Neural crest cell (in vitro differentiated cells): ENCODE measurements at regions not wholly inside any gene's neighbourhood (a gene's known extent, or its start where the extent isn't known, plus 50 kb on each side); places are given as distances from the start of the nearest gene placed in this dataset.

Source experiments
- DNase-seq: peaks from one replicate; pipeline ENCODE4 v3.0.0; 2021; ENCODE audit warnings: low read depth, mixed read lengths, low spot score
- H3K27ac Mint-ChIP-seq: one replicate; pipeline ENCODE4 v1.8.0; 2021; ENCODE audit warnings: mild to moderate bottlenecking, mixed read lengths; ENCODE audit not compliant: unreplicated experiment
- H3K27me3 Mint-ChIP-seq: 2 replicates; pipeline ENCODE4 v1.8.0; 2021; ENCODE audit warnings: low read depth, mild to moderate bottlenecking, mixed read lengths
- H3K36me3 Mint-ChIP-seq: 2 replicates; pipeline ENCODE4 v1.8.0; 2021; ENCODE audit warnings: low read depth, mild to moderate bottlenecking, mixed read lengths
- H3K4me1 Mint-ChIP-seq: 2 replicates; pipeline ENCODE4 v1.8.0; 2021; ENCODE audit warnings: mixed read lengths
- H3K4me3 Mint-ChIP-seq: one replicate; pipeline ENCODE4 v1.8.0; 2021; ENCODE audit warnings: mild to moderate bottlenecking, mixed read lengths
- H3K9me3 Mint-ChIP-seq: 2 replicates; pipeline ENCODE4 v1.8.0; 2021; ENCODE audit warnings: mixed read lengths
- TF ChIP-seq, protein P1 (sequence below): fragments of 200-600 bp; sonication (generic); conservative IDR thresholded peaks from 2 replicates; pipeline ENCODE4 v1.5.0; 2021; ENCODE audit warnings: antibody characterized with exemption, mild to moderate bottlenecking

- Mint-ChIP-seq H3K9me3 (no peaks in the 10 kb centered on the region), H3K4me1 (peaks cover 5% of the 10 kb centered on the region), H3K4me3 (no peak overlapping the region), H3K27ac (no peak overlapping the region), H3K36me3 (no peaks in the 10 kb centered on the region), H3K27me3 (peaks cover 9% of the 10 kb centered on the region)
- no peak for DNase-seq
- TF ChIP-seq, protein P1, sequence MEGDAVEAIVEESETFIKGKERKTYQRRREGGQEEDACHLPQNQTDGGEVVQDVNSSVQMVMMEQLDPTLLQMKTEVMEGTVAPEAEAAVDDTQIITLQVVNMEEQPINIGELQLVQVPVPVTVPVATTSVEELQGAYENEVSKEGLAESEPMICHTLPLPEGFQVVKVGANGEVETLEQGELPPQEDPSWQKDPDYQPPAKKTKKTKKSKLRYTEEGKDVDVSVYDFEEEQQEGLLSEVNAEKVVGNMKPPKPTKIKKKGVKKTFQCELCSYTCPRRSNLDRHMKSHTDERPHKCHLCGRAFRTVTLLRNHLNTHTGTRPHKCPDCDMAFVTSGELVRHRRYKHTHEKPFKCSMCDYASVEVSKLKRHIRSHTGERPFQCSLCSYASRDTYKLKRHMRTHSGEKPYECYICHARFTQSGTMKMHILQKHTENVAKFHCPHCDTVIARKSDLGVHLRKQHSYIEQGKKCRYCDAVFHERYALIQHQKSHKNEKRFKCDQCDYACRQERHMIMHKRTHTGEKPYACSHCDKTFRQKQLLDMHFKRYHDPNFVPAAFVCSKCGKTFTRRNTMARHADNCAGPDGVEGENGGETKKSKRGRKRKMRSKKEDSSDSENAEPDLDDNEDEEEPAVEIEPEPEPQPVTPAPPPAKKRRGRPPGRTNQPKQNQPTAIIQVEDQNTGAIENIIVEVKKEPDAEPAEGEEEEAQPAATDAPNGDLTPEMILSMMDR, result no peak
These were observed 60.3 kb upstream of the RAB11FIP2 start for GRCh38 chr10:118107040-118107439.

GRCh38 chr10:118106426-118106825, 59.7 kb upstream of the RAB11FIP2 start:
- Mint-ChIP-seq H3K36me3 (no peaks in the 10 kb centered on the region), H3K27me3 (peaks cover 5% of the 10 kb centered on the region), H3K4me1 (peaks cover 5% of the 10 kb centered on the region), H3K9me3 (no peaks in the 10 kb centered on the region), H3K27ac (no peak overlapping the region), H3K4me3 (no peak overlapping the region)
- no peak for DNase-seq
- TF ChIP-seq, protein P1, result peak; percentile 59

- Mint-ChIP-seq H3K9me3 (no peaks in the 10 kb centered on the region), H3K36me3 (no peaks in the 10 kb centered on the region), H3K4me1 (no peaks in the 10 kb centered on the region), H3K4me3 (no peak overlapping the region), H3K27me3 (no peaks in the 10 kb centered on the region), H3K27ac (no peak overlapping the region)
- TF ChIP-seq, protein P1, result no peak
- DNase-seq, result no peak
These were observed 55.4 kb upstream of the RAB11FIP2 start for GRCh38 chr10:118102121-118102520.

DNA sequence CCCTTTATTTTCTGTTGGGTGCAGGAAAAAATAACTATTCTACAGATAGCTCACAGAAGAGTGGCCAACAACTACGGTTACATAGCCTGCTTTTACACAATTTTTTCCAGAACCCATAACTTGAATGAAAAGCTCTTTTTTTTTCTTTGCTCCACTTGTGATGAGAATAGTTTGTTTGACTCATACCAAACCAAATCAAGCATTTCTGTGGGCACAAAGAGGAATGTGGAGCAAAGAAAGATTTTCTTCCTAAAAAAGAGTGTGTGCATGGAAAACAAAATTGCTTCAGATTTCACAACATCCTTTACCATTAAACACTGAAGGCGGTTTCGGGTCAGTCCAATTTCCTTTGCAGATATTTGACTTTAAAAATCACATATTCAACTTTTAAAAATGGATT, 54.8 kb upstream of the RAB11FIP2 start:
- no peaks in the 10 kb centered on the region for H3K36me3 Mint-ChIP-seq
- no peaks in the 10 kb centered on the region for H3K27me3 Mint-ChIP-seq
- H3K4me3 Mint-ChIP-seq, result no peak overlapping the region
- no peaks in the 10 kb centered on the region for H3K9me3 Mint-ChIP-seq
- no peaks in the 10 kb centered on the region for H3K4me1 Mint-ChIP-seq
- DNase-seq, result no peak
- TF ChIP-seq, protein P1, result no peak
- H3K27ac Mint-ChIP-seq, result no peak overlapping the region
